ENCODE measurements at regions not wholly inside any gene's neighbourhood (a gene's known extent, or its start where the extent isn't known, plus 50 kb on each side); places are given as distances from the start of the nearest gene placed in this dataset.

DNA sequence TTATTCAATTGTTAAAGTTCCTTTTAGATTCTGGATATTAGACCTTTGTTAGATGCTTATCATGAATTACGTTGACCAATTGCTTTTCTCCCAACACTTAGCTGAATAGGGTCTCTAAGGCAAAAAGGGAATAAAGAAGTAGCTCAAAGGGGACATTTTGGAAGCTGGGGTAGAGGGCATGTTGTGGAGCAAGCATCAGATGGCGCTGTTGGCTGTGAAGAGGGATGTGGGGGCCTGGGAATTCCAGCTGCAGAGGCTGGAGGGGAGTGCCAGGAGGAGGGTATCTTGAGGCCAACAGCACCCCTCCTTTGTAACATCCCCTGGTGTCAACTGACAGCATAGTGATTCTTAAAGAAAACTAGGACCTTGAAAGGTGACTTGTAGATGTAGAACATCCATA, 198.2 kb downstream of the ADCYAP1 start:
- Histone ChIP-seq H3K36me3 (no peaks in the 10 kb centered on the region), H3K4me3 (no peak overlapping the region), H3K27ac (no peak overlapping the region), H3K27me3 (no peaks in the 10 kb centered on the region), H3K4me1 (no peaks in the 10 kb centered on the region), H3K9me3 (no peaks in the 10 kb centered on the region)
- TF ChIP-seq, protein P1, sequence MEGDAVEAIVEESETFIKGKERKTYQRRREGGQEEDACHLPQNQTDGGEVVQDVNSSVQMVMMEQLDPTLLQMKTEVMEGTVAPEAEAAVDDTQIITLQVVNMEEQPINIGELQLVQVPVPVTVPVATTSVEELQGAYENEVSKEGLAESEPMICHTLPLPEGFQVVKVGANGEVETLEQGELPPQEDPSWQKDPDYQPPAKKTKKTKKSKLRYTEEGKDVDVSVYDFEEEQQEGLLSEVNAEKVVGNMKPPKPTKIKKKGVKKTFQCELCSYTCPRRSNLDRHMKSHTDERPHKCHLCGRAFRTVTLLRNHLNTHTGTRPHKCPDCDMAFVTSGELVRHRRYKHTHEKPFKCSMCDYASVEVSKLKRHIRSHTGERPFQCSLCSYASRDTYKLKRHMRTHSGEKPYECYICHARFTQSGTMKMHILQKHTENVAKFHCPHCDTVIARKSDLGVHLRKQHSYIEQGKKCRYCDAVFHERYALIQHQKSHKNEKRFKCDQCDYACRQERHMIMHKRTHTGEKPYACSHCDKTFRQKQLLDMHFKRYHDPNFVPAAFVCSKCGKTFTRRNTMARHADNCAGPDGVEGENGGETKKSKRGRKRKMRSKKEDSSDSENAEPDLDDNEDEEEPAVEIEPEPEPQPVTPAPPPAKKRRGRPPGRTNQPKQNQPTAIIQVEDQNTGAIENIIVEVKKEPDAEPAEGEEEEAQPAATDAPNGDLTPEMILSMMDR (IDR thresholded peaks at IDR 0.05): no peak
- TF ChIP-seq POLR2AphosphoS5 (IDR thresholded peaks at IDR 0.05; ENCODE audit: insufficient read depth in 1 of 2, low read depth in 1 of 2) (no peak), POLR2A (IDR thresholded peaks at IDR 0.05) (no peak)
- intact Hi-C loops (cut with DNase I): no loop called here
- DNase-seq (ENCODE audit: extremely low spot score in 2 of 2): no peak

DNA sequence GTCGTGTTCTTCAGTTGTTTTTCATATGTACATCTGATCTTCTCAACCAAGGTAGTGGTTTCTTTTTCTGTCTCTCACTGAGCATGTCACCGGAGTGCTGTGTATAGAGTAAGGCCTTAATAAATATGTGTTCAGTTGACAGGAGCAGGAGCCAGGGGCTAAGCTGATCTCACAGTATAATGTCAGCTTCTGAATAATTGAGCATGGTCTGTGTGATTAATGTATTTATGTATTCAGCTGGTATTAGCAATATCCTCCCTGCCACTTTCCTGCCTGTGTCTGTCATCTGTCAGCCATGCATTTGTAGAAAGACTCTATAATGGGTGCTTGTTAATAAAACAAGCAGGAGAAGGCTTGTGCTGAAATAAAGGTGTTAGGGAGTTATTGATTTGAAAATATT, 198.9 kb downstream of the ADCYAP1 start:
- no peak for DNase-seq (ENCODE audit: extremely low spot score in 2 of 2)
- H3K27ac ChIP-seq: no peak overlapping the region
- TF ChIP-seq POLR2A (IDR thresholded peaks at IDR 0.05): no peak
- no peak for TF ChIP-seq POLR2AphosphoS5 (IDR thresholded peaks at IDR 0.05; ENCODE audit: insufficient read depth in 1 of 2, low read depth in 1 of 2)
- TF ChIP-seq, protein P1 (IDR thresholded peaks at IDR 0.05): no peak
- intact Hi-C loops (cut with DNase I): no loop called here
- H3K36me3 ChIP-seq: no peaks in the 10 kb centered on the region
- H3K27me3 ChIP-seq: no peaks in the 10 kb centered on the region
- H3K9me3 ChIP-seq: no peaks in the 10 kb centered on the region
- H3K4me1 ChIP-seq: no peaks in the 10 kb centered on the region
- H3K4me3 ChIP-seq: no peak overlapping the region

DNA sequence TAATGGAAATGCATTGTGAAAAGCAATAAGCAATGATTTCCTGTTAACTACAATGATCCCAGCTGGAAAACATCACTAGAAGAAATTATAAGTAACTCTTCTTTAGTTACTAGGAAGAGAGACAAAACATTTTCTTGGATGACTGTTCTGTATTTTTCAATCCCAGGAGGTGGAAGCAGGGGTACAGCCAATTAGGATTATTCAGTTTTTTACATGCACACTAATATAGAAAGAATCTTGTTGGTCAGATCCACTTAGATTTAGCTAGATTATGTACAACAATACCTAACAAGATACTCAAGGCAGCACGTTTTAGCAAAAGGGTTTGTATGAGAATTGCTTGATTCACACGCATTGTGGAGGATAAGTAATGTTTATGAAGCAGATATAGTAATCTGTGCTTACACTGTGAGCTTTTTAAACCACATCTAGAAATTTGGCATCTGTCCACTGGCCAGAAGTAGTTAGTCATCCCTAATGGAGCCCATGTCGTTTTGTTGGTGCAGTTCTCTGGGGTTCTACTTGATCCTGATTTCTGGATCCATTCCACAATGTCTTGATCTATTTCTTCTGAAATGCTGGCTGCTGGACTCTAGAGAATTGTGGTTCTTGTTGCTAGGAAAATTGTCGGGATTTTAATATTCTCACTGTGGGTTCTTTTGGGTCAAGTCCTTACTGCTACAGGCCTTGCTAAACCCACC, 199.7 kb downstream of the ADCYAP1 start:
- no peaks in the 10 kb centered on the region for H3K9me3 ChIP-seq
- intact Hi-C loops (cut with DNase I): no loop called here
- H3K4me1 ChIP-seq: no peaks in the 10 kb centered on the region
- DNase-seq (ENCODE audit: extremely low spot score in 2 of 2): no peak
- no peak overlapping the region for H3K4me3 ChIP-seq
- no peaks in the 10 kb centered on the region for H3K36me3 ChIP-seq
- no peak overlapping the region for H3K27ac ChIP-seq
- no peaks in the 10 kb centered on the region for H3K27me3 ChIP-seq
- TF ChIP-seq, protein P1 (IDR thresholded peaks at IDR 0.05): no peak
- TF ChIP-seq POLR2A (IDR thresholded peaks at IDR 0.05) (no peak), POLR2AphosphoS5 (IDR thresholded peaks at IDR 0.05; ENCODE audit: insufficient read depth in 1 of 2, low read depth in 1 of 2) (no peak)

DNA sequence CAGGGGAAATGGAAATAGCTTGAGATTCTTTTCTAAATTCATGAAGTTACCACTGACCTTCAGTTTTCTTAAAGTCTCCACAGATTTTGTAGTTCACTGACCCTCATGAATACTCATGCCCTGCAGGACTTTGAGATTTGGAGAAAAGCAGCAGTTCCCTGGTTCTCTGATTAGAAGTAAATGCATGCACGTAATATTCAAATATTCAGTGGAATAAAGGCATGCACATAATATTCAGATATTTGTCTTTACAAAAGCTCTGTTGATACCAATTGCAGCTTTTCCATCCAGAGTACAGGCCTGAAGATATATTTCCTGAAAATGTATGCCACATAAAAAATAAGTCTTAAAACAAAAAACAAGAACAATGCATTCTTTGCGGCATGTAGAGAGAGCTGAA, 219.8 kb downstream of the ADCYAP1 start:
- Histone ChIP-seq H3K4me3 (no peak overlapping the region), H3K4me1 (no peaks in the 10 kb centered on the region), H3K27ac (no peak overlapping the region), H3K9me3 (no peaks in the 10 kb centered on the region), H3K36me3 (no peaks in the 10 kb centered on the region), H3K27me3 (no peaks in the 10 kb centered on the region)
- intact Hi-C loops (cut with DNase I): no loop called here
- no peak for TF ChIP-seq POLR2AphosphoS5 (IDR thresholded peaks at IDR 0.05; ENCODE audit: insufficient read depth in 1 of 2, low read depth in 1 of 2)
- TF ChIP-seq, protein P1 (IDR thresholded peaks at IDR 0.05): no peak
- DNase-seq (ENCODE audit: extremely low spot score in 2 of 2): no peak

DNA sequence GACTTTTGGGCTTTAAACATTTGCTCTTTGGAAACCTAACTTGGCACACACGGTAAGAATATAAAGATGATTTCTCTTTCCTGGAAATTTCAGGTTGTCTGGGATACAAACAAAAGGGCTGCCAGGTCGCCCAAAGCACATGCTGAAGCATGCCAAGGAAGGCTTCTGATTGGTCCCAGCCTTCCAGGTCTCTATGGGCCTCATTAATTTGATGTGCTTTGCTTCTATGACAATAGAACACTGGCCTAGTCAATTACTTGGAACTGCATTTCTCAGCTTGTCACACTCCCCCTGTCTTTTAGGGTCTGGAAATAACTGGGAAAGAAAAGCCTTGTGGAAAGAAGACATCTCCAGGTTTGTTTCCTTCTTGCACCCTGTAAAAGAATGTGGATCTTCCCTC, 228.9 kb downstream of the ADCYAP1 start:
- H3K27ac ChIP-seq: no peak overlapping the region
- H3K36me3 ChIP-seq: no peaks in the 10 kb centered on the region
- H3K9me3 ChIP-seq: no peaks in the 10 kb centered on the region
- no peak overlapping the region for H3K4me3 ChIP-seq
- H3K27me3 ChIP-seq: no peaks in the 10 kb centered on the region
- intact Hi-C loops (cut with DNase I): no loop called here
- TF ChIP-seq POLR2AphosphoS5 (IDR thresholded peaks at IDR 0.05; ENCODE audit: insufficient read depth in 1 of 2, low read depth in 1 of 2): no peak
- TF ChIP-seq, protein P1 (IDR thresholded peaks at IDR 0.05): no peak
- TF ChIP-seq POLR2A (IDR thresholded peaks at IDR 0.05): no peak
- DNase-seq (ENCODE audit: extremely low spot score in 2 of 2): no peak
- H3K4me1 ChIP-seq: no peaks in the 10 kb centered on the region
